ENCODE measurements at regions not wholly inside any gene's neighbourhood (a gene's known extent, or its start where the extent isn't known, plus 50 kb on each side); places are given as distances from the start of the nearest gene placed in this dataset.

DNA sequence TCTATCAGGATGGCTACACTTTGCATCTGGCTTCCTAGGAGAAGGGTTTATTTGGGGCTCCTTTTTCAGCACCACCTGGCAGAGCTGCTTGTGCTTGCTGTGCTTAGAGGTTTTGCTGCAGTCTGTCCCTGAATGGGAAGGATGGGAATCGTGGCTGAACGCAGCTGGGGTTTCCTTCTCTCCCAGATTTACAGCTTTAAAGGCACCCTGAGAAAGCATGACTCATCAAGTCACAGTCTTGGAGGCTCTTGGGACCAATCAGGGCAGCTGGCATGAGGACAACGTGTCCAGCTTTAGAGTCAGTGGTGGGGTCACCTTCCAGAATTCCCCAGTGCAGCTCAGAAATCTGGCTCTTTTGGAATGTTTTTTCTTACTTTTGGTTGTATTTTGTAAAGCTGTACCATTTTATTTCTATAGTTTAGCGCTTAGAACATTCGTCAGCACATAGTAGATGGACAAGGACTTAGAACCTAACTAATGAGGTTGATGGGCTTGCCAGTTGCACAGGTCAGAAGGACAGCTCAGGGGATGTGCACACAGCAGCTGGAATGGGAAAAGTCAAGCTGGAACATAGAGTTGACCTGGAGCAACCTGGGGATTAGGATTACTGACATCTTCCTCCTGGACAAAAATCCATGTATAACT, 222.6 kb downstream of the PRDM2 start:
- H3K4me3 ChIP-seq (ENCODE audit: low read depth in 1 of 2, low read length in 2 of 2): no peak overlapping the region
- H3K9me3 ChIP-seq (ENCODE audit: low read length): no peaks in the 10 kb centered on the region
- no peaks in the 10 kb centered on the region for H3K4me1 ChIP-seq (ENCODE audit: insufficient read depth, low read length)
- no peak overlapping the region for H3K9ac ChIP-seq (ENCODE audit: low read length)
- no peaks in the 10 kb centered on the region for H3K36me3 ChIP-seq (ENCODE audit: insufficient read depth, low read length)
- no peaks in the 10 kb centered on the region for H3K27me3 ChIP-seq (ENCODE audit: control insufficient read depth in 1 of 2, insufficient read depth in 2 of 2, low read length in 2 of 2)
- no peak overlapping the region for H3K27ac ChIP-seq (ENCODE audit: low read depth, low read length)

DNA sequence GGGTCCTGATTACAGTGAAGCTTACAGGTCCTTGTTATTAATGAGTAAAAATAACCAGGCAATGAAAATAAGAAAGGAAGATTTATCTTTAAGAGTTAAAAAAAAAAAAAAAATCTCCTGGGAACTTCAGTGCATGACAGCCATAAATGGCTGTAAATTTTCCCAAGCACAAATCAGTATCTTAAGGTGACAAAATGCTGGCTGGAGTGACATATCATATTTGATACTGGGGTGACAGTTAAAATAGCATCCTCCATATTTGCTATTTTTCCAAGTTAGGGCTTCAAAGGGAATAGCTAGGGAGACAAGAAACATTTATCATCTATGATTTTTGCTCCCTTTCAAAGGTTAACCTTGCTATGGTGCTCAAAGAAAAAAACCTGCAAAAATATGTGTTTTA, 226.6 kb downstream of the PRDM2 start:
- H3K9me3 ChIP-seq (ENCODE audit: low read length): no peaks in the 10 kb centered on the region
- H3K9ac ChIP-seq (ENCODE audit: low read length): no peak overlapping the region
- no peaks in the 10 kb centered on the region for H3K36me3 ChIP-seq (ENCODE audit: insufficient read depth, low read length)
- H3K27me3 ChIP-seq (ENCODE audit: control insufficient read depth in 1 of 2, insufficient read depth in 2 of 2, low read length in 2 of 2): no peaks in the 10 kb centered on the region
- no peak overlapping the region for H3K27ac ChIP-seq (ENCODE audit: low read depth, low read length)
- H3K4me1 ChIP-seq (ENCODE audit: insufficient read depth, low read length): no peaks in the 10 kb centered on the region
- no peak overlapping the region for H3K4me3 ChIP-seq (ENCODE audit: low read depth in 1 of 2, low read length in 2 of 2)

DNA sequence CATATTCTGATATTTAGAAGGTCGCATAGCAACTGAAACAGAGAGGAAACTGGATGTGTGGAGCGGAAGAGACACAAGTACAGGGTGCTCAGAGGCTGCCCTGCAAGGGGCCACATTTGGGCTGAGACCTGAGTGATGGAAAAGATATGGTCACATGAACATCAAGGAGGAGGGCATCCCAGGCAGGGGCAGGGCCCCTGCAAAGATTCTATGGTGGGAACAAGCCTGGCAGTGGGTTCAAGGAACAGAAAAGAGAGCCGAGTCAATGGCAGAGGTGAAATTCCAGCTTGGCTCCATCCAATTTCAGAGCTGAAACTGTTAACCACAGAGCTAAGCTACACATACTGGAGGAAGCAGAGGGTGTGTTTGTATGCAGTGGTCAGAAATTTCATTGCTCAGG, 227.7 kb downstream of the PRDM2 start:
- no peak overlapping the region for H3K9ac ChIP-seq (ENCODE audit: low read length)
- no peak overlapping the region for H3K27ac ChIP-seq (ENCODE audit: low read depth, low read length)
- no peaks in the 10 kb centered on the region for H3K27me3 ChIP-seq (ENCODE audit: control insufficient read depth in 1 of 2, insufficient read depth in 2 of 2, low read length in 2 of 2)
- no peaks in the 10 kb centered on the region for H3K4me1 ChIP-seq (ENCODE audit: insufficient read depth, low read length)
- no peaks in the 10 kb centered on the region for H3K9me3 ChIP-seq (ENCODE audit: low read length)
- H3K4me3 ChIP-seq (ENCODE audit: low read depth in 1 of 2, low read length in 2 of 2): no peak overlapping the region
- no peaks in the 10 kb centered on the region for H3K36me3 ChIP-seq (ENCODE audit: insufficient read depth, low read length)

GRCh38 chr1:13929313-13929712, 229.3 kb downstream of the PRDM2 start:
- H3K36me3 ChIP-seq (ENCODE audit: insufficient read depth, low read length): no peaks in the 10 kb centered on the region
- H3K9ac ChIP-seq (ENCODE audit: low read length): no peak overlapping the region
- H3K27me3 ChIP-seq (ENCODE audit: control insufficient read depth in 1 of 2, insufficient read depth in 2 of 2, low read length in 2 of 2): no peaks in the 10 kb centered on the region
- H3K27ac ChIP-seq (ENCODE audit: low read depth, low read length): no peak overlapping the region
- no peaks in the 10 kb centered on the region for H3K9me3 ChIP-seq (ENCODE audit: low read length)
- H3K4me1 ChIP-seq (ENCODE audit: insufficient read depth, low read length): no peaks in the 10 kb centered on the region
- H3K4me3 ChIP-seq (ENCODE audit: low read depth in 1 of 2, low read length in 2 of 2): no peak overlapping the region

GRCh38 chr1:13930151-13930550, 230.2 kb downstream of the PRDM2 start:
- Histone ChIP-seq H3K9me3 (ENCODE audit: low read length) (no peaks in the 10 kb centered on the region), H3K4me1 (ENCODE audit: insufficient read depth, low read length) (no peaks in the 10 kb centered on the region), H3K4me3 (ENCODE audit: low read depth in 1 of 2, low read length in 2 of 2) (no peak overlapping the region), H3K27ac (ENCODE audit: low read depth, low read length) (no peak overlapping the region), H3K9ac (ENCODE audit: low read length) (no peak overlapping the region), H3K27me3 (ENCODE audit: control insufficient read depth in 1 of 2, insufficient read depth in 2 of 2, low read length in 2 of 2) (no peaks in the 10 kb centered on the region), H3K36me3 (ENCODE audit: insufficient read depth, low read length) (no peaks in the 10 kb centered on the region)

GRCh38 chr1:13931226-13931625, 231.2 kb downstream of the PRDM2 start:
- H3K4me3 ChIP-seq (ENCODE audit: low read depth in 1 of 2, low read length in 2 of 2): no peak overlapping the region
- no peaks in the 10 kb centered on the region for H3K4me1 ChIP-seq (ENCODE audit: insufficient read depth, low read length)
- H3K27me3 ChIP-seq (ENCODE audit: control insufficient read depth in 1 of 2, insufficient read depth in 2 of 2, low read length in 2 of 2): no peaks in the 10 kb centered on the region
- no peaks in the 10 kb centered on the region for H3K9me3 ChIP-seq (ENCODE audit: low read length)
- H3K9ac ChIP-seq (ENCODE audit: low read length): no peak overlapping the region
- H3K27ac ChIP-seq (ENCODE audit: low read depth, low read length): no peak overlapping the region
- H3K36me3 ChIP-seq (ENCODE audit: insufficient read depth, low read length): no peaks in the 10 kb centered on the region

DNA sequence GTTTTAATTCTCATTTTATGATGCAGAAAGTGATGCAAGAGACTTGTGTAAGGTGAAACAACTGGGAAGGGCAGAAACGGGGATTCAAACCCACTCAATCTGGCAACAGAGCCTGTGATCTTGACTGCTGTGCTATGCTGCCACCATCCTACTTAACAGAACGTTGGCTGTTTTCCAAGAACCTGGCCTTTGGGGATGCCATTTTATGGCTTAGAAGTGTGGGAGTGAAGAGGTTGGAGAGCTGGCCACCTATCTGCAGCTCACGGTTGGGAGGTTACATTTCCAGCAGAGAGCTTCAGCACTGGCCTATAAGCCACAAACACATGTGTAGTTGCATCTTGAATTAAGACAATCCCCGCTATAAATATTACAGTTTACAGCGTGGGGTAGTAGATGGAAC, 235.3 kb downstream of the PRDM2 start:
- no peaks in the 10 kb centered on the region for H3K27me3 ChIP-seq (ENCODE audit: control insufficient read depth in 1 of 2, insufficient read depth in 2 of 2, low read length in 2 of 2)
- H3K4me3 ChIP-seq (ENCODE audit: low read depth in 1 of 2, low read length in 2 of 2): no peak overlapping the region
- H3K9ac ChIP-seq (ENCODE audit: low read length): no peak overlapping the region
- H3K36me3 ChIP-seq (ENCODE audit: insufficient read depth, low read length): no peaks in the 10 kb centered on the region
- no peak overlapping the region for H3K27ac ChIP-seq (ENCODE audit: low read depth, low read length)
- H3K4me1 ChIP-seq (ENCODE audit: insufficient read depth, low read length): no peaks in the 10 kb centered on the region
- no peaks in the 10 kb centered on the region for H3K9me3 ChIP-seq (ENCODE audit: low read length)

DNA sequence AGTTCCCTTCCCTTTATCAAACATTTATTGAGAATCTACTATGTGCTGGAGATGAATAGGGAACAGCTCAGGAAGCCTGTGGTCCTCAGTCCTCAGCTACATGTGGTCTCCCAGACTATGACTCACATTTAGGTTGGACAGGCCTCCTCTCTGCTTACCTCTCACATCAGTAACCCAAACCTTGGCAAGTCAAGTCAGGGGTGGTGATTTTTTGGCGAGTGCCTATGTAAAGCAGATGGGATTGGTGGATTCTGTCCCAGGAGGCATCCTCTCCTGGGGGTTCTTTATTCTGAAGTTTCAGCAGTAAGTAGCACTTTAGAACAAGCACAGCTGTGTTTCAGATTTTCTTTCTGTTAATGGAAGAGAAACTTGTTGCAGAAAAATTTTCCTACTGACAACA, 241.3 kb downstream of the PRDM2 start:
- H3K4me1 ChIP-seq (ENCODE audit: insufficient read depth, low read length): no peaks in the 10 kb centered on the region
- H3K27me3 ChIP-seq (ENCODE audit: control insufficient read depth in 1 of 2, insufficient read depth in 2 of 2, low read length in 2 of 2): no peaks in the 10 kb centered on the region
- no peak overlapping the region for H3K9ac ChIP-seq (ENCODE audit: low read length)
- no peaks in the 10 kb centered on the region for H3K9me3 ChIP-seq (ENCODE audit: low read length)
- H3K36me3 ChIP-seq (ENCODE audit: insufficient read depth, low read length): no peaks in the 10 kb centered on the region
- no peak overlapping the region for H3K4me3 ChIP-seq (ENCODE audit: low read depth in 1 of 2, low read length in 2 of 2)
- H3K27ac ChIP-seq (ENCODE audit: low read depth, low read length): no peak overlapping the region

DNA sequence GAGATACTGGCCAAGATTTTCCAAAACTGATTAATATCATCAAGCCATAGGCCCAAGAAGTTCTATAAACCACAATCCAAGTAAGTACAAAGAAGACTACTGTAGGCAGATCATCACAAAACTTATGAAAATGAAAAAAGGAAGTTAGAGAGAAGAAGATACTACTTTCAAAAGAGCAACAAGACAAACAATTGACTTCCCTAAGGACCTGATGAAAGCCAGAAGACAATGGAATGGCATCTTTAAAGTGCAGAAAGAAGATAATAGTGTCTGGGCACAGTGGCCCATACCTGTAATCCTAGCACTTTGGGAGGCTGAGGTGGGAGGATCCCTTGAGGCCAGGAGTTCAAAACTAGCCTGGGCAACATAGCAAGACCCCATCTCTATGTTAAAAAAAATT, 243.1 kb downstream of the PRDM2 start:
- no peaks in the 10 kb centered on the region for H3K36me3 ChIP-seq (ENCODE audit: insufficient read depth, low read length)
- H3K4me3 ChIP-seq (ENCODE audit: low read depth in 1 of 2, low read length in 2 of 2): no peak overlapping the region
- H3K9ac ChIP-seq (ENCODE audit: low read length): no peak overlapping the region
- H3K27ac ChIP-seq (ENCODE audit: low read depth, low read length): no peak overlapping the region
- H3K9me3 ChIP-seq (ENCODE audit: low read length): no peaks in the 10 kb centered on the region
- no peaks in the 10 kb centered on the region for H3K4me1 ChIP-seq (ENCODE audit: insufficient read depth, low read length)
- H3K27me3 ChIP-seq (ENCODE audit: control insufficient read depth in 1 of 2, insufficient read depth in 2 of 2, low read length in 2 of 2): no peaks in the 10 kb centered on the region

- no peaks in the 10 kb centered on the region for H3K36me3 ChIP-seq (ENCODE audit: insufficient read depth, low read length)
- no peaks in the 10 kb centered on the region for H3K4me1 ChIP-seq (ENCODE audit: insufficient read depth, low read length)
- no peak overlapping the region for H3K9ac ChIP-seq (ENCODE audit: low read length)
- H3K9me3 ChIP-seq (ENCODE audit: low read length): no peaks in the 10 kb centered on the region
- no peak overlapping the region for H3K4me3 ChIP-seq (ENCODE audit: low read depth in 1 of 2, low read length in 2 of 2)
- H3K27me3 ChIP-seq (ENCODE audit: control insufficient read depth in 1 of 2, insufficient read depth in 2 of 2, low read length in 2 of 2): no peaks in the 10 kb centered on the region
- no peak overlapping the region for H3K27ac ChIP-seq (ENCODE audit: low read depth, low read length)
These were observed 245.9 kb downstream of the PRDM2 start for GRCh38 chr1:13945856-13946255.

DNA sequence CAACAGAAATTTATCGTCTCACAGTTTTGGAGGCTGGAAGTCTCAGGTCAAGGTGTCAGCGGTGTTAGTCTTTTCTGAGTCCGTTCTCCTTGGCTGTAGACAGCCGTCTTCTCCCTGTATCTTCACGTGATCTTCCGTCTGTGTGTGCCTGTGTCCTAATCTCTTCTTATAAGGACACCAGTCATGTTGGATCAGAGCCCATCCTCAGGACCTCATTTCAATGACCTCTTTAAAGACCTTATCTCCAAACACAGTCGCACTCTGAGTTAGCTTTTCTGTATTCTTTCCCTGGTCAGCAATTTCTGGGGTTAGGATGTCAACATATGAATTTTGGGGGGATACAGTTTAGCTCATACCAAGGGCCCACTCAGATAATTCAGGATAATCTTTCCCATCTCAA, 247.7 kb downstream of the PRDM2 start:
- no peak overlapping the region for H3K27ac ChIP-seq (ENCODE audit: low read depth, low read length)
- no peak overlapping the region for H3K4me3 ChIP-seq (ENCODE audit: low read depth in 1 of 2, low read length in 2 of 2)
- no peaks in the 10 kb centered on the region for H3K9me3 ChIP-seq (ENCODE audit: low read length)
- no peaks in the 10 kb centered on the region for H3K36me3 ChIP-seq (ENCODE audit: insufficient read depth, low read length)
- H3K27me3 ChIP-seq (ENCODE audit: control insufficient read depth in 1 of 2, insufficient read depth in 2 of 2, low read length in 2 of 2): no peaks in the 10 kb centered on the region
- no peaks in the 10 kb centered on the region for H3K4me1 ChIP-seq (ENCODE audit: insufficient read depth, low read length)
- no peak overlapping the region for H3K9ac ChIP-seq (ENCODE audit: low read length)

DNA sequence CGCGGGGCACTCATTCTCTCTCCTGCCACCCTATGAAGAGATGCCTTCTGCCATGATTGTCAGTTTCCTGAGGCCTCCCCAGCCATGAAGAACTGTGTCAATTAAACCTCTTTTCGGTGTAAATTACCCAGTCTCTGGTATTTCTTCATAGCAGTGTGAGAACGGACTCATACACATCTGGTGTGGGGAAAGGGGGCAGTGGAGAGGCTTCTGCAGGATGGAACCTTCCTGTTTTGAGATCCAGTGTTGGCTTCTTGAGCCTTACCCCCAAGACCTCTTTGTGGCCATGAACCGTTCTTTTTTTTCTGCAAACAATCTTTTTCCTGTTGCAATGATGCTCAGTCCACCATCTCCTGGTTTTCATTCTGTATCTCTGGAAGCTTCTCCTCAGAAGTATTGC, 248.4 kb downstream of the PRDM2 start:
- Histone ChIP-seq H3K9me3 (ENCODE audit: low read length) (no peaks in the 10 kb centered on the region), H3K4me3 (ENCODE audit: low read depth in 1 of 2, low read length in 2 of 2) (no peak overlapping the region), H3K27ac (ENCODE audit: low read depth, low read length) (no peak overlapping the region), H3K9ac (ENCODE audit: low read length) (no peak overlapping the region), H3K27me3 (ENCODE audit: control insufficient read depth in 1 of 2, insufficient read depth in 2 of 2, low read length in 2 of 2) (no peaks in the 10 kb centered on the region), H3K4me1 (ENCODE audit: insufficient read depth, low read length) (no peaks in the 10 kb centered on the region), H3K36me3 (ENCODE audit: insufficient read depth, low read length) (no peaks in the 10 kb centered on the region)
